KMS-11 (cell line): ENCODE measurements at regions not wholly inside any gene's neighbourhood (a gene's known extent, or its start where the extent isn't known, plus 50 kb on each side); places are given as distances from the start of the nearest gene placed in this dataset.

Experiments
- H2AFZ ChIP-seq: fragments of 200-600 bp; sonication (generic); 2 replicates; pipeline ENCODE4 v1.6.1; 2016; ENCODE audit warnings: antibody characterized with exemption, mixed run types, low read depth
- H3K27ac ChIP-seq: fragments of 200-600 bp; sonication (generic); 2 replicates; pipeline ENCODE4 v1.6.1; 2016; ENCODE audit warnings: mild to moderate bottlenecking, mixed run types
- H3K27me3 ChIP-seq: fragments of 200-600 bp; sonication (generic); 2 replicates; pipeline ENCODE4 v1.6.1; 2017; ENCODE audit warnings: mild to moderate bottlenecking, low read depth, mixed run types, moderate library complexity; ENCODE audit not compliant: insufficient read depth
- H3K36me3 ChIP-seq: fragments of 200-600 bp; sonication (generic); 2 replicates; pipeline ENCODE4 v1.6.1; 2017; ENCODE audit warnings: mild to moderate bottlenecking, mixed run types; ENCODE audit not compliant: insufficient read depth
- H3K4me1 ChIP-seq: fragments of 200-600 bp; sonication (generic); 2 replicates; pipeline ENCODE4 v1.6.1; 2016; ENCODE audit warnings: mild to moderate bottlenecking, low read depth, mixed run types; ENCODE audit not compliant: poor library complexity, severe bottlenecking
- H3K4me2 ChIP-seq: fragments of 200-600 bp; sonication (generic); 2 replicates; pipeline ENCODE4 v1.7.0; 2016; ENCODE audit warnings: mild to moderate bottlenecking, mixed run types
- H3K4me3 ChIP-seq: fragments of 200-600 bp; sonication (generic); IDR thresholded peaks from 2 replicates; pipeline ENCODE4 v1.6.1; 2017; ENCODE audit warnings: low read depth, low read length, mixed read lengths; ENCODE audit not compliant: insufficient read depth
- H3K79me2 ChIP-seq: fragments of 200-600 bp; sonication (generic); 2 replicates; pipeline ENCODE4 v1.6.1; 2016; ENCODE audit warnings: low read depth, mixed run types; ENCODE audit not compliant: insufficient read depth
- H3K9ac ChIP-seq: fragments of 200-600 bp; sonication (generic); 2 replicates; pipeline ENCODE4 v1.6.1; 2016; ENCODE audit warnings: mild to moderate bottlenecking, mixed run types
- H4K20me1 ChIP-seq: fragments of 200-600 bp; sonication (generic); 2 replicates; pipeline ENCODE4 v1.6.1; 2016; ENCODE audit warnings: mild to moderate bottlenecking, mixed run types; ENCODE audit not compliant: insufficient read depth
- CTCF ChIP-seq: fragments of 200-600 bp; sonication (generic); conservative IDR thresholded peaks from 2 replicates; pipeline ENCODE4 v1.6.1; 2017; ENCODE audit warnings: low read depth, mild to moderate bottlenecking, antibody characterized with exemption, low read length, moderate library complexity, mixed read lengths

GRCh38 chr3:154559623-154560022 lies 129.6 kb upstream of the GPR149 start:
- H3K27ac ChIP-seq: no peak overlapping the region
- H3K4me1 ChIP-seq: no peaks in the 10 kb centered on the region
- no peaks in the 10 kb centered on the region for H3K79me2 ChIP-seq
- no peak overlapping the region for H3K4me2 ChIP-seq
- H3K9ac ChIP-seq: no peak overlapping the region
- H2AFZ ChIP-seq: no peak overlapping the region
- H3K36me3 ChIP-seq: no peaks in the 10 kb centered on the region
- TF ChIP-seq CTCF: no peak
- no peaks in the 10 kb centered on the region for H3K27me3 ChIP-seq
- H3K4me3 ChIP-seq: no peak overlapping the region
- H4K20me1 ChIP-seq: no peaks in the 10 kb centered on the region

- no peak overlapping the region for H3K27ac ChIP-seq
- H3K36me3 ChIP-seq: no peaks in the 10 kb centered on the region
- no peak overlapping the region for H3K4me3 ChIP-seq
- no peaks in the 10 kb centered on the region for H4K20me1 ChIP-seq
- no peaks in the 10 kb centered on the region for H3K79me2 ChIP-seq
- H3K4me2 ChIP-seq: no peak overlapping the region
- no peaks in the 10 kb centered on the region for H3K27me3 ChIP-seq
- H3K4me1 ChIP-seq: peaks cover 15% of the 10 kb centered on the region
- H2AFZ ChIP-seq: no peak overlapping the region
- H3K9ac ChIP-seq: no peak overlapping the region
- no peak for TF ChIP-seq CTCF
Observed at GRCh38 chr3:154552338-154552737, 122.3 kb upstream of the GPR149 start.

GRCh38 chr3:154549391-154549790 lies 119.4 kb upstream of the GPR149 start:
- TF ChIP-seq CTCF: no peak
- Histone ChIP-seq H3K36me3 (no peaks in the 10 kb centered on the region), H3K4me1 (peaks cover 15% of the 10 kb centered on the region), H3K27me3 (no peaks in the 10 kb centered on the region), H2AFZ (no peak overlapping the region), H3K4me3 (no peak overlapping the region), H3K27ac (no peak overlapping the region), H4K20me1 (no peaks in the 10 kb centered on the region), H3K4me2 (no peak overlapping the region), H3K79me2 (no peaks in the 10 kb centered on the region), H3K9ac (no peak overlapping the region)

- no peak for TF ChIP-seq CTCF
- Histone ChIP-seq H3K36me3 (no peaks in the 10 kb centered on the region), H4K20me1 (no peaks in the 10 kb centered on the region), H3K9ac (no peak overlapping the region), H3K79me2 (no peaks in the 10 kb centered on the region), H3K4me3 (no peak overlapping the region), H3K4me2 (no peak overlapping the region), H2AFZ (no peak overlapping the region), H3K27ac (no peak overlapping the region), H3K27me3 (no peaks in the 10 kb centered on the region), H3K4me1 (peaks cover 15% of the 10 kb centered on the region)
Observed at GRCh38 chr3:154548341-154548740, 118.4 kb upstream of the GPR149 start.
